ENCODE measurements at regions not wholly inside any gene's neighbourhood (a gene's known extent, or its start where the extent isn't known, plus 50 kb on each side); places are given as distances from the start of the nearest gene placed in this dataset.

GRCh38 chr15:47961401-47962090, 159.2 kb upstream of the SLC24A5 start:
- H3K27ac ChIP-seq = no peak overlapping the region
- no peak for DNase-seq (ENCODE audit: low spot score in 2 of 2)
- no peaks in the 10 kb centered on the region for H3K9me3 ChIP-seq
- intact Hi-C loops (cut with DNase I) = no loop called here
- no peak for TF ChIP-seq CTCF (IDR thresholded peaks at IDR 0.05)
- H3K27me3 ChIP-seq = no peaks in the 10 kb centered on the region
- H3K4me1 ChIP-seq = no peaks in the 10 kb centered on the region
- H3K4me3 ChIP-seq = no peak overlapping the region
- no peaks in the 10 kb centered on the region for H3K36me3 ChIP-seq

- Histone ChIP-seq H3K36me3 (no peaks in the 10 kb centered on the region), H3K27ac (no peak overlapping the region), H3K4me3 (no peak overlapping the region), H3K27me3 (no peaks in the 10 kb centered on the region), H3K4me1 (no peaks in the 10 kb centered on the region), H3K9me3 (no peaks in the 10 kb centered on the region)
- intact Hi-C loops (cut with DNase I) = no loop called here
- DNase-seq (ENCODE audit: low spot score in 2 of 2) = no peak
- no peak for TF ChIP-seq CTCF (IDR thresholded peaks at IDR 0.05)
Observed at GRCh38 chr15:47963265-47963664, 157.5 kb upstream of the SLC24A5 start.

GRCh38 chr15:47964229-47964628, 156.6 kb upstream of the SLC24A5 start:
- Histone ChIP-seq H3K36me3 (no peaks in the 10 kb centered on the region), H3K4me3 (no peak overlapping the region), H3K9me3 (no peaks in the 10 kb centered on the region), H3K27me3 (no peaks in the 10 kb centered on the region), H3K27ac (no peak overlapping the region), H3K4me1 (no peaks in the 10 kb centered on the region)
- no peak for TF ChIP-seq CTCF (IDR thresholded peaks at IDR 0.05)
- no peak for DNase-seq (ENCODE audit: low spot score in 2 of 2)
- intact Hi-C loops (cut with DNase I) = no loop called here

GRCh38 chr15:47965297-47965696, 155.5 kb upstream of the SLC24A5 start:
- H3K9me3 ChIP-seq = no peaks in the 10 kb centered on the region
- H3K36me3 ChIP-seq = no peaks in the 10 kb centered on the region
- TF ChIP-seq CTCF (IDR thresholded peaks at IDR 0.05) = no peak
- intact Hi-C loops (cut with DNase I) = no loop called here
- no peak for DNase-seq (ENCODE audit: low spot score in 2 of 2)
- no peaks in the 10 kb centered on the region for H3K4me1 ChIP-seq
- no peaks in the 10 kb centered on the region for H3K27me3 ChIP-seq
- H3K27ac ChIP-seq = no peak overlapping the region
- no peak overlapping the region for H3K4me3 ChIP-seq

- Histone ChIP-seq H3K27me3 (no peaks in the 10 kb centered on the region), H3K36me3 (no peaks in the 10 kb centered on the region), H3K27ac (no peak overlapping the region), H3K4me3 (no peak overlapping the region), H3K4me1 (no peaks in the 10 kb centered on the region), H3K9me3 (no peaks in the 10 kb centered on the region)
- intact Hi-C loops (cut with DNase I) = no loop called here
- DNase-seq (ENCODE audit: low spot score in 2 of 2) = no peak
- TF ChIP-seq CTCF (IDR thresholded peaks at IDR 0.05) = no peak
Observed at GRCh38 chr15:47968593-47968992, 152.2 kb upstream of the SLC24A5 start.

- H3K36me3 ChIP-seq = no peaks in the 10 kb centered on the region
Observed at GRCh38 chr15:47971637-47972036, 149.2 kb upstream of the SLC24A5 start.

More at GRCh38 chr15:47971637-47972036, 149.2 kb upstream of the SLC24A5 start:
- Histone ChIP-seq H3K27me3 (no peaks in the 10 kb centered on the region), H3K4me3 (no peak overlapping the region), H3K4me1 (no peaks in the 10 kb centered on the region), H3K27ac (no peak overlapping the region), H3K9me3 (no peaks in the 10 kb centered on the region)
- no peak for DNase-seq (ENCODE audit: low spot score in 2 of 2)
- intact Hi-C loops (cut with DNase I) = no loop called here
- TF ChIP-seq CTCF (IDR thresholded peaks at IDR 0.05) = no peak

Data from ascending aorta (tissue), 2 donors.